OCI-LY7 (cell line): ENCODE measurements at regions not wholly inside any gene's neighbourhood (a gene's known extent, or its start where the extent isn't known, plus 50 kb on each side); places are given as distances from the start of the nearest gene placed in this dataset.

ENCODE experiments used
- BruUV-seq: library from RNA; stranded (reverse); fragments of 400-500 nt; replicated peaks from 2 replicates; lab custom pipeline; 2021; lab: Mats Ljungman, UMichigan
- CTCF ChIA-PET: fragments of 300-600 bp; sonication (Branson Sonifier 250); formaldehyde crosslinking; loops from one replicate; lab custom pipeline; 2022; ENCODE audit warnings: antibody characterized with exemption; ENCODE audit not compliant: unreplicated experiment; lab: Charles Lee
- POLR2A ChIA-PET: fragments of 300-600 bp; sonication (Branson Sonifier 250); formaldehyde crosslinking; loops from one replicate; lab custom pipeline; 2022; ENCODE audit warnings: antibody characterized with exemption; lab: Charles Lee
- DNase-seq: peaks from one replicate; pipeline ENCODE4 v3.0.0-alpha.2; 2015; ENCODE audit warnings: low spot score
- H2AFZ ChIP-seq: fragments of 200-600 bp; sonication (generic), shearing (Covaris generic); 2 replicates; pipeline ENCODE4 v1.6.1; 2014; ENCODE audit warnings: mild to moderate bottlenecking, antibody characterized with exemption, low read length, moderate library complexity
- H3K27ac ChIP-seq: fragments of 200-600 bp; sonication (generic); 2 replicates; pipeline ENCODE4 v1.5.1; 2014; ENCODE audit warnings: mixed run types, low read depth, mild to moderate bottlenecking, moderate library complexity, low read length, inconsistent platforms; ENCODE audit not compliant: poor library complexity, severe bottlenecking
- H3K36me3 ChIP-seq: fragments of 200-600 bp; sonication (generic); 2 replicates; pipeline ENCODE4 v1.6.1; 2014; ENCODE audit warnings: mild to moderate bottlenecking, antibody characterized with exemption, low read length, moderate library complexity, mixed read lengths; ENCODE audit not compliant: insufficient read depth
- H3K4me1 ChIP-seq: fragments of 200-600 bp; sonication (generic); 2 replicates; pipeline ENCODE4 v1.5.1; 2014; ENCODE audit warnings: mild to moderate bottlenecking, low read length; ENCODE audit not compliant: insufficient read depth, poor library complexity, severe bottlenecking
- H3K4me2 ChIP-seq: fragments of 200-600 bp; sonication (generic); 2 replicates; pipeline ENCODE4 v1.6.1; 2014; ENCODE audit warnings: mild to moderate bottlenecking, low read length
- H3K4me3 ChIP-seq: fragments of 200-600 bp; sonication (generic); 2 replicates; pipeline ENCODE4 v1.5.1; 2014; ENCODE audit warnings: mild to moderate bottlenecking, low read depth, low read length; ENCODE audit not compliant: poor library complexity, severe bottlenecking
- H3K79me2 ChIP-seq: fragments of 200-600 bp; sonication (generic); 2 replicates; pipeline ENCODE4 v1.6.1; 2016; ENCODE audit warnings: low read depth, mild to moderate bottlenecking, low read length, moderate library complexity, mixed read lengths; ENCODE audit not compliant: insufficient read depth
- H3K9me2 ChIP-seq: fragments of 200-600 bp; sonication (generic); 2 replicates; pipeline ENCODE4 v1.6.1; 2016; ENCODE audit warnings: mild to moderate bottlenecking, low read length, mixed read lengths; ENCODE audit not compliant: insufficient read depth
- H3K9me3 ChIP-seq: fragments of 200-600 bp; sonication (generic); 2 replicates; pipeline ENCODE4 v1.6.1; 2014; ENCODE audit warnings: mild to moderate bottlenecking, mixed run types, low read length, mixed read lengths
- H4K20me1 ChIP-seq: fragments of 200-600 bp; sonication (generic); 2 replicates; pipeline ENCODE4 v1.6.1; 2014; ENCODE audit warnings: mild to moderate bottlenecking, antibody characterized with exemption, low read length, moderate library complexity, mixed read lengths; ENCODE audit not compliant: insufficient read depth
- CTCF ChIP-seq: fragments of 200-600 bp; sonication (generic); conservative IDR thresholded peaks from 2 replicates; pipeline ENCODE4 v1.5.1; 2014; ENCODE audit warnings: mild to moderate bottlenecking, antibody characterized with exemption, low read length, moderate library complexity, mixed read lengths
- EZH2phosphoT487 ChIP-seq: fragments of 200-600 bp; sonication (generic); IDR thresholded peaks from 2 replicates; pipeline ENCODE4 v1.6.1; 2018; ENCODE audit warnings: low read depth, borderline replicate concordance, mild to moderate bottlenecking, mixed run types, antibody characterized with exemption, low read length, moderate library complexity, mixed read lengths
- intact Hi-C: fragments of 100-400 bp; cut with micrococcal nuclease; formaldehyde crosslinking; loops from one replicate; pipeline ENCODE4 v1.10.0; 2022; ENCODE audit not compliant: unreplicated experiment

DNA sequence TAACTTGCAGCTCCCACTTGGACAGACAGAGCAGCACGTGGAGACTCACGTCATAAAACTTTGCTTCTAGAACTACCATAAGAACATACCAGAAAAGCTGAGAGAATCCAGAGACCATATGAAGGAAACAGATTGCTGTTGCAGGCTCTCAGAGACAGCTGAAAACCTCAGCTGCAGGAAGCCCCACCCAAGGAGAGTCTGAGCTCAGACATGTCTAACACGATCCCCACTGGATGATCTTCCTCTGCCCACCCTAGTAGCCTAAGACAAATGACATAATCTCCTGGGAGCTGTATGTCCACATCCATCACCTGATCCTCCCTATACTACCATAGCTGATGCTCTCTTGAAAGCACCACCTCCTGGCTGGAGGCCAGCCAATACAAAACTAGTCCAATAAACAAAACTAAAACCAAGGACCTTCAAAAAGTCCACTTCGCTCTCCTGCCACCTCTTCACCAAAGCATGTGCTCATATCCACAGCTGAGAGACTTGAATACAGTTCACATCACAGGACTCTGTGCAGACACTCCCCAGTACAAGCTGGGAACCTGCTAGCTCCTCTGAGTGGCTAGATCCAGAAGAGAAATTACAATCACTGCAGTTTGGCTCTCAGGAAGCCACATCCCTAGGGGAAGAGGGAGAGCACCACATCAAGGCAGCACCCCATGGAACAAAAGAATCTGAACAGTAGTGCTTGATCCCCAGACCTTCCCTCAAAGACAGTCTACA lies 257.4 kb downstream of the TRIM36 start:
- intact Hi-C loops: no loop called here
- Histone ChIP-seq H3K9me2 (no peaks in the 10 kb centered on the region), H3K79me2 (no peaks in the 10 kb centered on the region), H3K4me2 (no peak overlapping the region), H4K20me1 (no peaks in the 10 kb centered on the region), H3K4me3 (no peak overlapping the region), H3K27ac (no peak overlapping the region), H3K9me3 (no peaks in the 10 kb centered on the region), H3K36me3 (no peaks in the 10 kb centered on the region), H3K4me1 (no peaks in the 10 kb centered on the region), H2AFZ (no peak overlapping the region)
- TF ChIP-seq EZH2phosphoT487 (no peak), CTCF (no peak)
- CTCF ChIA-PET: no interaction called here
- no TSS peak for BruUV-seq
- POLR2A ChIA-PET: interaction anchor here (1.4 kb wide), 1 partner anchor 10 kb away, joined by 6 read pairs; no protein-coding TSS in a partner anchor
- DNase-seq: no peak

DNA sequence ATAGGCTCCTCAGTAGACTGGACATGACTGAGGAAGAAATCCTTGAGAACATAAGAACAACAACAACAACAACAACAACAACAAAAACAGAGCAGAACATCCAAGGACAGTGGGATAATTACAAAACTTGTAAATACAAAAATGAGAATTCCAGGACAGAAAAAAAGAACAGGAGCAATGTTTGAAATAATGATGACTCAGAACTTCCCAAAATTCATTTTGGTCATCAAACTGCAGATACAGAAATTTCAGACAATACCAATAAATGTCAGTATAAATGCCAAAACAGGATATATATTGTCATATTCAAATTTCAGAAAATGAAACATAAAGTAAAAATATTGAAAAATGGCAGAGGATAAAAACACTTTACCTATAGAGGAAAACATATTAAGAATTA lies 259.0 kb downstream of the TRIM36 start:
- Histone ChIP-seq H3K36me3 (no peaks in the 10 kb centered on the region), H3K4me2 (no peak overlapping the region), H3K27ac (no peak overlapping the region), H3K9me3 (no peaks in the 10 kb centered on the region), H3K4me3 (no peak overlapping the region), H4K20me1 (no peaks in the 10 kb centered on the region), H3K4me1 (no peaks in the 10 kb centered on the region), H3K79me2 (no peaks in the 10 kb centered on the region), H2AFZ (no peak overlapping the region), H3K9me2 (no peaks in the 10 kb centered on the region)
- no TSS peak for BruUV-seq
- TF ChIP-seq CTCF: no peak
- CTCF ChIA-PET: no interaction called here
- intact Hi-C loops: no loop called here
- no peak for DNase-seq
- POLR2A ChIA-PET: no interaction called here

GRCh38 chr5:114909424-114909823 lies 260.3 kb downstream of the TRIM36 start:
- no peaks in the 10 kb centered on the region for H4K20me1 ChIP-seq
- no peaks in the 10 kb centered on the region for H3K4me1 ChIP-seq
- DNase-seq: no peak
- intact Hi-C loops: no loop called here
- no peaks in the 10 kb centered on the region for H3K79me2 ChIP-seq
- no peak overlapping the region for H2AFZ ChIP-seq
- ChIA-PET CTCF (no interaction called here), POLR2A (no interaction called here)
- H3K27ac ChIP-seq: no peak overlapping the region
- BruUV-seq: no TSS peak
- no peaks in the 10 kb centered on the region for H3K9me2 ChIP-seq
- TF ChIP-seq EZH2phosphoT487 (no peak), CTCF (no peak)
- H3K4me3 ChIP-seq: no peak overlapping the region
- H3K4me2 ChIP-seq: no peak overlapping the region
- no peaks in the 10 kb centered on the region for H3K36me3 ChIP-seq
- H3K9me3 ChIP-seq: no peaks in the 10 kb centered on the region
